AG04449 (cell line): ENCODE measurements at regions not wholly inside any gene's neighbourhood (a gene's known extent, or its start where the extent isn't known, plus 50 kb on each side); places are given as distances from the start of the nearest gene placed in this dataset.

Source experiments
- CTCF ChIA-PET: fragments of 350-600 bp; formaldehyde crosslinking; extraction: SDS; loops from one replicate; lab custom pipeline; 2021; ENCODE audit warnings: antibody characterized with exemption; lab: Yijun Ruan, JAX
- POLR2A ChIA-PET: fragments of 400-600, 350-600 bp; formaldehyde crosslinking; extraction: SDS; loops from one replicate; lab custom pipeline; 2020; ENCODE audit warnings: antibody characterized with exemption, inconsistent platforms; lab: Yijun Ruan, JAX
- DNase-seq: peaks from one replicate; pipeline ENCODE4 v3.0.0-alpha.2; 2010; ENCODE audit warnings: low read depth, low spot score
- H3K4me3 ChIP-seq: 2 replicates; pipeline ENCODE4 v1.5.1; 2011; ENCODE audit warnings: low read depth, mild to moderate bottlenecking, control low read depth, low read length
- CTCF ChIP-seq: IDR thresholded peaks from one replicate; pipeline ENCODE4 v1.5.1; 2011; ENCODE audit warnings: mild to moderate bottlenecking, moderate library complexity, low read length, control low read depth, inconsistent platforms; ENCODE audit not compliant: insufficient read depth; ENCODE audit errors: missing control alignments

GRCh38 chr13:106405731-106406130 is 129.7 kb downstream of the EFNB2 start:
- no peak for TF ChIP-seq CTCF
- no peak overlapping the region for H3K4me3 ChIP-seq
- DNase-seq: no peak
- ChIA-PET CTCF (no interaction called here), POLR2A (no interaction called here)

- CTCF ChIA-PET: no interaction called here
- no peak overlapping the region for H3K4me3 ChIP-seq
- DNase-seq: no peak
- POLR2A ChIA-PET: no interaction called here
- no peak for TF ChIP-seq CTCF
Observed at GRCh38 chr13:106403280-106403679, 132.2 kb downstream of the EFNB2 start.

DNA sequence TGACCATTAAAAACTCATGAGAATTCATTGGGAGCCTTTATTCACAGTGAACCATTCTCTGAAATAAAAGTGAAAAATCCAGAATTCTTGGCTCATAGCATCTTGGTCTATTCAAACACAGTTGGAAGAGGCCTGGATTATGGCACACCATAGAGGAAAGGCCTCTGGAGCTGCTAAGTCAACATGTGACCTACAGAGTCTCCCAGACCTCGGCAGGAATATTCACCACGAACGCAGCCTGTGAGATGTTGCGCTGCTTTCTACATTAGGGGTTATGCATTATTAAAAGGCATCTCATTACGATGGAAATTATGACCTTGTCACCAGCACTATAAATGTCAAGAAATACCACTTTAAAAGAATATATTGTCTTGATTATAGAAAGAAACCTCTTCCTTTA is 132.6 kb downstream of the EFNB2 start:
- no peak for DNase-seq
- H3K4me3 ChIP-seq: no peak overlapping the region
- TF ChIP-seq CTCF: no peak
- POLR2A ChIA-PET: no interaction called here
- CTCF ChIA-PET: no interaction called here

DNA sequence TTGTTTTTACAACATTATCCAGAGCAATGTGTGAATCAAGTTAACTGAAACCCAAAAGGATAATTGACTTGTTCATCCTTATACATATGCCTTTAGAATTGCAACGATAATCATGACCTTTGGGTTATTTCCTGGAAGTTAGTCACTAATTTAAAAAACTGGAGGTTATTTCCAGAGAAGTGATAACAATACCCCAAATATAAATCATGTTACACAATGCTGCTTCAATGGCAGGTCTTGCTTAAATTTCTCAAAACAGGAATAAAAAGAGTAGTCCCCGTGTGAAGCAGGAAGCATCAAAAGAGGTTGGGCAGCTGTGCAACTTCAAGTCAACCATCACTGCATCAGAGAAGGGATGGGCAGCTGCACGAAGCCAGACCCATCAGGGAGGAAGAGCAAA is 134.4 kb downstream of the EFNB2 start:
- no peak for TF ChIP-seq CTCF
- ChIA-PET POLR2A (no interaction called here), CTCF (no interaction called here)
- no peak for DNase-seq
- H3K4me3 ChIP-seq: no peak overlapping the region

- POLR2A ChIA-PET: no interaction called here
- no peak for DNase-seq
- H3K4me3 ChIP-seq: no peak overlapping the region
- TF ChIP-seq CTCF: no peak
- CTCF ChIA-PET: no interaction called here
Observed at GRCh38 chr13:106400289-106400688, 135.2 kb downstream of the EFNB2 start.

GRCh38 chr13:106398289-106398688 is 137.2 kb downstream of the EFNB2 start:
- no peak overlapping the region for H3K4me3 ChIP-seq
- no peak for DNase-seq
- no peak for TF ChIP-seq CTCF
- ChIA-PET POLR2A (no interaction called here), CTCF (interaction anchor here (0.9 kb wide), 1 partner anchor 17 kb away, joined by 3 read pairs; no protein-coding TSS in a partner anchor)

- no peak for TF ChIP-seq CTCF
- CTCF ChIA-PET: no interaction called here
- DNase-seq: no peak
- H3K4me3 ChIP-seq: no peak overlapping the region
- POLR2A ChIA-PET: no interaction called here
Observed at GRCh38 chr13:106393776-106394175, 141.7 kb downstream of the EFNB2 start.
